ENCODE measurements at regions not wholly inside any gene's neighbourhood (a gene's known extent, or its start where the extent isn't known, plus 50 kb on each side); places are given as distances from the start of the nearest gene placed in this dataset.
A peak's percentile ranks its signal among the peaks of the same experiment; 100 is the strongest.

GRCh38 chr13:68948586-68948985 lies 1159.0 kb upstream of the ATXN8OS start (continued):
- TF ChIP-seq NR0B1 (IDR thresholded peaks at IDR 0.05; ENCODE audit: partially characterized antibody) = no peak
- no peak for TF ChIP-seq ZNF184 (CRISPR knock-in tag; IDR thresholded peaks at IDR 0.05)
- TF ChIP-seq E2F4 (CRISPR knock-in tag; IDR thresholded peaks at IDR 0.05; ENCODE audit: low read depth) = no peak

GRCh38 chr13:68944272-68944671 lies 1163.4 kb upstream of the ATXN8OS start:
- Histone ChIP-seq H3K9ac (ENCODE audit: insufficient read depth in 1 of 2, low read depth in 2 of 2, low read length in 2 of 2) (no peak overlapping the region), H2AFZ (ENCODE audit: low read depth, low read length) (no peak overlapping the region), H3K27me3 (ENCODE audit: control insufficient read depth in 2 of 2, insufficient read depth in 2 of 2, low read length in 2 of 2) (no peaks in the 10 kb centered on the region), H3K4me1 (replicated peaks in 1 of 2; ENCODE audit: control insufficient read depth in 2 of 2, insufficient read depth in 2 of 2, low read length in 2 of 2) (no peaks in the 10 kb centered on the region), H3K9me1 (ENCODE audit: control insufficient read depth, insufficient read depth, low read length) (no peaks in the 10 kb centered on the region), H3K9me3 (replicated peaks; ENCODE audit: control insufficient read depth, insufficient read depth, low read depth, low read length) (no peaks in the 10 kb centered on the region), H3K4me3 (no peak overlapping the region), H3K27ac (ENCODE audit: extremely low read depth, low read depth, low read length) (no peak overlapping the region), H3K79me2 (ENCODE audit: control insufficient read depth, insufficient read depth, low read length) (no peaks in the 10 kb centered on the region), H4K20me1 (replicated peaks; ENCODE audit: control insufficient read depth, insufficient read depth, low read length) (no peaks in the 10 kb centered on the region), H3K4me2 (ENCODE audit: insufficient read depth, low read length) (no peak overlapping the region), H3K36me3 (ENCODE audit: control insufficient read depth, insufficient read depth, low read length) (no peaks in the 10 kb centered on the region)
- in situ Hi-C loops (cut with MboI) (no loop called here), intact Hi-C loops (cut with micrococcal nuclease) (no loop called here)
- WGBS (ENCODE audit: insufficient coverage, low coverage, missing lambda C conversion rate) = 9% methylated on average over 2 of the region's 2 CpGs
- TF ChIP-seq PRDM10 (IDR thresholded peaks at IDR 0.05; ENCODE audit: partially characterized antibody) (peak; percentile 16), HNRNPK (IDR thresholded peaks at IDR 0.05; ENCODE audit: low read depth, low read length, poor library complexity, severe bottlenecking) (no peak)
- ATAC-seq (no peak), FAIRE-seq (no peak), DNase-seq (ENCODE audit: extremely low read depth in 1 of 4, low spot score in 3 of 4) (no peak)
- ChIA-PET CTCF (ENCODE audit: low intra/inter-chr PET ratio) (no interaction called here), POLR2A (no interaction called here)
- no TSS peak for BruUV-seq (replicated peaks)

Data from K562 (cell line).